ENCODE measurements at regions not wholly inside any gene's neighbourhood (a gene's known extent, or its start where the extent isn't known, plus 50 kb on each side); places are given as distances from the start of the nearest gene placed in this dataset.
"Not testable (repeated sequence)": the region's sequence is repeated elsewhere in the genome, so short reads cannot be mapped to it uniquely, and the experiment has no call there.

DNA sequence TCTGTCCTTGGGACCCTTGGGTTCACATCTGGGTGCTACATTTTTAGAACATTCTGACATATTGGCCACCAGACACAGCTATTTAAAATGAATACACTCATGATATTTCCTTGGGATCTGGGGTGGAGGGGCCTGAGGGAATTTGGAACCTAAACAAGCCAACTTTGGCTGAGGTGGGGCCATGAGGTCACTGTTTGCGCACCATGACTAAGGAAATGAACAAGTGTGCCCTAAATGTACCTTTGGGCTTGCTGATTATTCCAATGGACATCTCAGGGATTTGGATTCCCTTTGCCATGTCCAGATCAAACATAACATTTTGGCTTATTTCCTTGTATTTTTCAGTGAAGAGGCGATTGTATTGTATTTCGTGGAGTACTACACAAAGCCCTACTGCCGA lies 80.5 kb upstream of the SEC11C start:
- DNase-seq: no peak

DNA sequence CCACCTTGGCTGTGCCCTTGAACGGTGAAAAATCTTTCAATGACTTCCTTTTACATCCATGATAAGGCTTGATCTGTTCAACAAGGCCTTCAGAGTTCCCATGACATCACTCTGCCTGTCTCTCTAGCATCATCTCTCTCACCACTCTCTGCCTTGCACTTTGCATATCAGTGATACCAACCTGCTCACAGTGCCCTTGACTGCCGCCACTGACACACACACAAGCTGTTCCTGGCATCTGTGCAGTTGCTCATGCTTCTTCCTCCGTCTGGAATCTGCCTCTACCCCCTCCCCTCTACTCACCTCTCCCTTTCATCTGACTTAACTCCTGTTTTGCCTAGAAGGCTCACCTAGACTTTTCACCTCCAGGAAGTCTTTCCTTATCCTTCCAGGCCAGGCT lies 79.1 kb upstream of the SEC11C start:
- DNase-seq: no peak

DNA sequence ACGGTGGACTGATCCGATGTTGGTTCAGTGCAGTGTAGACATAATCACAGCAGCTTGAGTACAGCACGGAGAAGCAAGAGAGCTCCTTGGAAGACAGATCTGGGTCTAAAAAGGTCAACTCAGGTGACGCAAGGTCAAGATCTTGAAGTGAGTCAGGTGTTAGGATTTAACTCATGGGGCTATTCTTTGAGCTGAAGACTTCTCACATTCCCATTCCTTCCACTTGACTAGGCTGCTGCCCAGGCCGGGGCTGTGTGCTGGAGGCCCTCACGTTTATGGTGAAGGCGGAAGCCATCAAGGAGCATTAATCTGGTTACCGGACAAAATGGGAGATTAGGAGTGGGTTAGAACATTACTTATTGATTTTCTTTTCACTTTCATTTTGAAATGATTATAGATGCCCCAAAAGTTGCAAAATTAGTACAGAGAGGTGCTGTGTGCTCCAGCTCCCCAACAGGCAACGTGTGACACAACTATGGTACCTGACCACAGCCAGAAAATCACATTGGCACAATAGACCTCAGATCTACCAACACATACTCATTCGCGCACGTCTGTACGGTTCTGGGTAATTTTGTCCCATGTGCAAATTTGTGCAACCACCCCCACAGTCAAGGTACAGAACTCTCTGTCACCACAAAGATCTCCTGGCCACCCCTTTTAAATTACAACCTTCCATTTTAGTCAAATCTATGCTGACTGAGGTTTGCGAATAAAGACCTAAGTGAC lies 77.6 kb upstream of the SEC11C start:
- no peak for DNase-seq

DNA sequence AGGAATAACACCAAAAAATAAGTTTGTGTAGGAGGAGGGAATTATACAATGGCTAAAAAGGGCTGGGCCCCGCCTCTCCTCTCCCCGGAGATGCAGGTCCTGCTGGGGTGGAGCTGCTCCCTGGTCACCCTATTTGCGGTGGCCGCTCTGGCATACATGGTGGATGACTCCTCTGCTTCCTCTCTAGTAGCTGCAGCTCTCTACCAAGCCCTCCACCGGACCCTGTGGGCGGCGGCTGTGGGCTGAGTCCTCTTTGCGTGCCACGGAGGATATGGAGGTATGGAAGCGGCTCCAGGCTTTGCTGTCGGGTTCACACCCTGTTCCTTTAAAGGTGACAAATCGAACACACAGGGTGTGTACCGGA lies 77.1 kb upstream of the SEC11C start:
- DNase-seq: no peak

DNA sequence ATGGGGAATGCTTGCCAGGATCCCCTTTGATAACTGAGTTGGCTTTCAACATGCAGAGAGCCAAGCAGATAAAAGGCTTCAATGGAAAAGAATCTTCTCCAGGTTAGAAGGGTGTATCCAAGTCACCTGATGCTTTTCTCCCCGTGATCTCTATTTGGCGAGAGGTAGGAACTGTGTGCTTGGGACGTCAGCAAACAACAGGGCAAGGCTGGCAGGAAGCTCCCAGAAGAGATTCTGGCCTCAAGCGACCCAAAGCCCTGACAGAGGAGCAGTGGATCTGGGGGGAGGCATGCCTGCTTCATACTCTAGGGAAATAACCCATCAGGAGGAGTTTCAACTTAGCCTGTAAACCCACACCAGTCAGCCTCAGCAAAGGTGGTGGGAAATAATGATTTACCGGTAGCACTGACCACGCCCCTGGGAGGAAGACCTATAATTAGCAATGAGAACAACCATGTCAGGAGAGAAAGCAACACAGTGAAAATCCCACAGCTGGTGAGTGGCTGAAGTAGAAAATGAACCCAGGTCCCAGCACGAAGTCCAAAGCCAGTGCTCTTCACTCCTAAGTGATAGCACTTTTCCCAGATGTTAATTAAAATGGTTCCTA lies 76.3 kb upstream of the SEC11C start:
- DNase-seq: no peak

DNA sequence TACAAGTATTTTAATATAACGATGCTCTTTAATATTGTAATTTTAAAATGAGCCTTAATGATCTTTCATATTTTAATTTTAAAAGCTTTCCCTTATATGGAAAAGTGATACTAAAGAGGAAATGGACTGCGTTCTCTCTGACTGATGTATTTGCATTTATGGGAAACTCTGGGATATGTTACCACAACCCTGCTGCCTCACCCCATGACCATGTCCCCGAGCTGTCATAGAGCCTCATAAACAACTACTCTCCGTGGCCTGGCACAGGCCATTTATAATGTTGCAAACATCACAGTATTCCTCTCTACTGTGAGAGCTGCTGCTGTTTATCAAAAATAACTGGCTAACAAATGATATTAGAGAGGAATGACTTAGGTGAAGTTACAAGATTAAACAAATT lies 75.8 kb upstream of the SEC11C start:
- DNase-seq: no peak

DNA sequence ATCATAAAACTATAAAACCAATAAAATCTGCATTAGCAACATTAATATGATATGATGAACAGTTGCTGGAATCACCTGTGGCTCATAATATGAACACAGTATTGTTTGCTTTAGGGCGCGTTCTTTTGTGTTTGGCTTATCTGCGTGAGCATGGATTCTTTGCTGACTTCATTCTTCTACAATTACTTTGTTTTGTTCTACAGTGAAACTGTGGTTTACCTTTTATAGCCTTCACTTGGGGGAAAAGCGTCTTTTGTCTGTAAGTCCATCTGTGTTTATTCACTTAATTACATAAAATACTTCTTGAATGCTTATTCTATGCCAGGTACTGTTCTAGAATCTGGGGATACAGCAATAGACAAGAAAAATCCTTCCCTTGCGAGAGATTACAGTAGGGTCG lies 74.0 kb upstream of the SEC11C start:
- no peak for DNase-seq

DNA sequence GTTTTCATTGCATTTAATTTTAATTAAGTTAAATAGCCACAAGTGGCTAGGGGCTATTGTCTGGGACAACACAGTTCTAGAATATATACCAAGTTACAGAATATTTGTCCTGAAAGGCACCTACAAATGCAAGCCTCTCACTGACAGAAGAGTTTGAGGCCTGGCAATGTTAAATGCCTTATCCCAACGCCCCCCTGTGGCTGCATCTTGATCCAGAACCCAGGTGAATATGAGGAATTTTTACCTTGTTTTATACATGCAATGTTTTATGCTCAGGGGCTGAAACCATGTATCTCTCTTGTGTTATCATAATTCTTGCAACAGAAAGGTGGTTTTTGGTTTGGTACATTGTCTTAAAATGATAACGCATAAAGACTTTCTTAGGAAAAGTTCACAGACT lies 71.8 kb upstream of the SEC11C start:
- no peak for DNase-seq

DNA sequence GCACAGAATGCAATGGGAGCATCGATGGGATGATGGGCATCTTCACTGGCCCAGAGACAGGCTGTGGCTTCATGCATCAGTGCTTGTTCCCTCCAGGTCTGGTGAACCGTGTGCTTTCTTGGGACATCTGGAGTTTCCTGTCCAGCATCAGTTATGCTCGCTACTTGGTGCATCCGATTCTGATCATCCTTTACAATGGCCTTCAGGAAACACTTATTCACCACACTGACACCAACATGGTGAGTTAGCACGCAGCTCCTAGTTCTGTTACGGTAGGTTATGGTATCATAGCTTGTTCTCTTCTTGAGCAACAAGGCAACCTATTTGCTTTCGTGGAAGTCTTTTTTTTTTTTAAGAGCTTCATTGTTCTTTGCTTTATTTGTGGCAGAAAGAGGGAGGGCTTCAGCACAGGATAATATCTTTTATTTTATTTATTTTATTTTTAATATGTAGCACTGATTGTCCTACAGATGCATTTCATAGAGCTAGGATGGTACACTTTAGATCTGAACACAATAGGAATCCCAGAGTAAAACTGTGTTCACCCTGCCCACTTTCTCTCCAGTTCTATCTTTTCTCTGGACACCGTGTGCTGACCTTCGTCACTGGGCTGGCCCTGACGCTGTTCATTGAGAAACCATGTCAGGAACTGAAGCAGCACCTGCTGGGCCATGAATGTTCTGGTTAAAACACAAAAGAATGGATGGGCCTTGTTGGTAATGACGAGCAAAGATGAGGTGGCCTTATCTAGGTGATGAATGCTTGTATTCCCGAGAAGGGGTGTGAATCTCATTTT lies 71.2 kb upstream of the SEC11C start:
- DNase-seq: no peak

DNA sequence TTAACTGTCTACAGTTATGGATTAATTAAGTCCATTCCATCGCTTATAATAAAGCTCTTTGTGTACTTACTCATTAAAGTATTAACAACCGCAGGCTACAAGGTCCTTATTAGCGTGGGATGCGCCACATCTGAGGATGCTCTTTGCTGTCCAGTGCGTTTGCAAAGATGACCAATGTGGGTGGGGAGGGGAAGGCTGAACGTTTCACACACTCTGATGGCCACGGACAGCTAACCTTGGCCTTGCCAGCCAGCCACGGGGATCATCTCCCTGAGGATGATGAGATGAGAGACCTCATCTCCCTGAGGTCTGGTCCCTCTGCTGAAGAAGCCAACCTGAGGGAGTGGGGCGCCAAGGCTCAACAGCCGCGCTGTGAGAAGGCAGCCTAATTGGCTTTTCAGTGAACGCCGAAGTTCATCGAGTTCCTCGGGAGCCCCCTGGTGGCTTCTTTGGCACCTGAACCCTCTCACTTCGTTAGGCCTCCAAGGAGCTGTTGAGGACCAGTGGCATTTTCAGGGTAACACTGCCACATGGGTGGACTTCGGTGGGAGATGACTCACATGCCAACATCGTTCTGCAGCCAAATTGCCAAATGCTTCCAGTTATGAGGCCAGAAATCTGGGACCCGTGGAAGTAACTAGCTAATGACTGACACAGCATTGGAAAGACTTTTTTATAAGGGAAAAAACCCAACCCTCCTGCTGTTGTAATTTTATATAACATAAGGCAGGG lies 69.3 kb upstream of the SEC11C start:
- peak; percentile 66 for DNase-seq

DNA sequence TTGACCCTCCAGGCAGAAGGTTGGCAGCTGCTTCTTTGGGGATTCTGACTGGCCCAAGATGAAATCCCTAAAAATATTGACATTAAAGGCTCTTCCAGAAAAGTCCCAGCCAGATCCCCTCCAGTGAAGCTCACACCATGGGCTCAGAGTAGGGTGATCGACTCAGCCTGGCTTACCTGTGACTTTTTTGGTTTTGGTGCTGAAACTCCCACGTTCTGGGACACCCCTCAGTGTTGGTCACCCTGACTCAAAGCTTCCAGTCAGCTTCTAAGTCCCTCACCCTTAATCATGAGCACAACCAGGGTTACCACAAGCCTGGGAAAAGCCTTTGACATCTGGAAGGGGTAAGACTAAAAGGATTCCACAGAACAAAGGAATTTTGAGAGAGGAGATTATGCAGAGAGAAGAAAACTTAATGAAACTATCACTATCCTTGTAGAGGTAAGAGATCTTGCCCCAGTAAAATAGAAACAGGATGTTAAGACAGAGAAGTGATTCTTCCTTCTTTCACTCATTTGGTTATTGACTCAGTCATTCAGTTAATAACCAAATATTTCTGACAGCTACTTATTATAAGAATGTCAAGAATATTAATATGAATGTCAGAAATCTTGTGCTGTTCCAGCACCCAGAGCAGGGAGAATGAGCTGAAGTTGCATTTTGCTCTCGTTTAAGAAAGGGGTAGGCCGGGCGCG lies 66.8 kb upstream of the SEC11C start:
- no peak for DNase-seq

DNA sequence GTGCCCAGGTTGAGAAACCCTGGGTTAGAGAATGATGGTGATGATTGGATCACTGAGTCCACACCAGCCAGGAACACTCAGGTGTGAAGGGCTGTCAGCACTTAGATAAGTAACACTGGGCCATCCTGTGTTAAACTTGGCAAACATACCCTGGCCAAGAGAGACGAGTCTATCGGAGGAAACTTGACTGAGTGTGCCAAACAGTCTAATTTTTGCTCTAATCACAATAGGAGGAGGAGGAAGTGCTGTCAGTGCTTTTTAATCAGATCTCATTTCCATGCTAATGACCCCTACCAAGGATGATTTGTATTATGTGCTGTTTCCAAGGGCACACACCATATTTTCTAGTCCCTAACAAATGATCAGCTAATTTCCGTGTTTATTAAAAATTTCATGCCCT lies 63.8 kb upstream of the SEC11C start:
- DNase-seq: no peak

DNA sequence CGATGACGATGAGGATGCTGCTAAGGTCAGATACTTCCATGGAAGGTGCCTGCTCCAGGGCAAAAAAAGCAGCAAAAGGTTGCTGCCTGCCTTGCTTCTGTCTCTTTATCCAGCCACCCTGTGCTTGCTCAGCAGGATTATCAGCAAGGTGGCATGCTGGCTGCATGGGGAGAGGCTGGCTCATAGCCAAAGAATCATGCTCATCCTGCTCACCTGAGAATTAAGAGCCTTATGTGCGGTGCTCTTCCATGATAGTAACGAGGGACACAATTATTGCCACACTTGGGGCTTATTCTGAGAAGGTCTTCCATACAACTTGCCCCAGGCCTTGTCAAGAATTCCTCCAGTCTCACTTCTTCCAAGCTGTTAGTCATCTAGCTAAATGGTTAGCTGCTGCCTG lies 60.4 kb upstream of the SEC11C start:
- DNase-seq: no peak

DNA sequence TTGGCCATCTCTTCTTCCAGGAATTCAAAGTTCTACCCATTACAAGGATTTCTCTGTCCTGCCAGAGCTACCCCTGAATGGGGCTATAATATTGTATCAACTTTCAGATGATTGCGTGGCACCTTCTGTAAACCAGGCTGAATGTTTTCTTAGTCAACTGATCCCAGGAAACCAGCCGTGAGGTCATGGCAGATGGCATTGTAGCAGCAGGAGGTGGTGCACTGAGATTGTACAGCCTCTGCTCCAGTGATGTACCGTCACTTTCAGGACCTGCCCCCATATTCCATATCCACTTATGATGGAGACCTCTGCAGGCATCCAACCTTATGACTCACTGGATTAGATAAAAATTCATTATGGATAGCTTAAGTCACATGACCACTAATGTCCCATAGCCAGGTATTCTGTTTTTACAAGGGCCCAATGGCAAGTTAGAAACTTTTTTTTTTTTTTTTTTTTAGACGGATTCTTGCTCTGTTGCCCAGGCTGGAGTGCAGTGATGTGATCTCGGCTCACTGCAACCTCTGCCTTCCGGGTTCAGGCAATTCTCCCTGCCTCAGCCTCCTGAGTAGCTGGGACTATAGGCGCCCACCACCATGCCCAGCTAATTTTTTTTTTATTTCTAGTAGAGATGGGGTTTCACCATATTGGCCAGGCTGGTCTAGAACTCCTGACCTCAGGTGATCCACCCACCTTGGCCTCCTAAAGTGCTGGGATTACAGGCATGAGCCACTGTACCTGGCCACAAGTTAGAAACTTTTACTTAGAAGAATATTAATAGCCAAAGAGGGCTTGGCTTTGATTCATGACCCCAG lies 59.8 kb upstream of the SEC11C start:
- DNase-seq: not testable (repeated sequence)

DNA sequence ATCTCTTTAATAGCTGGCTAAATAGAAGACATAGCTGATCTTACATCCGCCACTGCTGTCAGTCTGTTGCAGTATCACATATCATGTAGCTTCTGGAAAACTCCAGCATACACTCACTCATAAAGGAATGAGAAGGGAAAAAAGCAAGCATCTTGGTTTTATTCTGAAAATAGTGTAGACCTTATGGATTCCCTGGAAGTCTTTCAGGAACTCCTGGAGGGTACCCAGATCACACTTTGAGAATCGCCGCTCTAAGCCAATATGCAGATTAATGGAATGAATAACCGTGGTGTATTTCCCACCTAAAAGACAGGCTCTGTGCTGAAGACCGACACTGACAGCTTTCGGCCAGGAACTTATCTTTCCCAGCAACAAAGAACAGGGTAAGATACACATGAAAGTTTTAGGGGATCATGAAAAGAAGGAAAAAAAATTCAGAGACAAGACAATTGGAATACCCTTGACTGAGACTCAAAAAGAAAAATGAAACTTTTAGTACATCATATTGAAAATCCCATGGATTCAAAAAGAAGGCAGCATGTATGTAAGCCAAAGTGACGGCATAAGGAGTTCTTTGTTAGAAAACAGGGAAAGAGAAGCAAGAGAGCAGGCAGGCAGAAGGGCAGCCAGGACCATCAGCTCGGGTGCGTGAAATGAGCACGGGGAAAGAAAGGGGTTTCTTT lies 56.4 kb upstream of the SEC11C start:
- no peak for DNase-seq

DNA sequence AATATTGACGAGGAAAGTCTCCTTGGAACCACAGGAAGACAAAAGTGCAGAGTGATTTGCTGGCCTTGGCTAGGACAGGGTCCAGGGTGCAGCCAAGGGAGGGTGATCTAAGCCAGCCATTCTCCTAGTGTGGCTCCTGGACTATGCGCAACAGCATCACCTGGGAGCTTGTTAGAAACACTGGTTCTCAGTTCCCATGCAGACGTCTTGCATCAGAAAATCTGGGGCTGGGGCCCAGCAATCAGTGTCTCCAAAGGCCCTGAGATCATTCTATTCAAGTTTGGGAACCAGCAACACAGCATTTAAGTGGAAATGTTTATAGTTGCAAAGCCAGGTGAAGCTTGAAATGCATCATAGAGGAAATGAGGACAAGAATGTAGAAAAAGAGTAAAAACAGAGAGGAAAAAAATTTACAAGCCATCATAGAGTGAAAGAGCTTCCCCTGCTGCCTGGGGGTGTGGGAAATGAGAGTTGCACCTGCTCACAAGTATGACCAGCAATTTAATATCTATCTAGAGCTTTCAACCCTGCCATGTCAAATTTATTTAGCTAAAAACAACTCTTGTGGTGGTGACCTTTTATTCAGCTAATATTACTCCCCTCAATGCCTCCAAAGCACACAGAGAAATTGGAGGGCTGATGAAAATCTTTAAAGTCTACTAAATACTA lies 54.4 kb upstream of the SEC11C start:
- DNase-seq: no peak

DNA sequence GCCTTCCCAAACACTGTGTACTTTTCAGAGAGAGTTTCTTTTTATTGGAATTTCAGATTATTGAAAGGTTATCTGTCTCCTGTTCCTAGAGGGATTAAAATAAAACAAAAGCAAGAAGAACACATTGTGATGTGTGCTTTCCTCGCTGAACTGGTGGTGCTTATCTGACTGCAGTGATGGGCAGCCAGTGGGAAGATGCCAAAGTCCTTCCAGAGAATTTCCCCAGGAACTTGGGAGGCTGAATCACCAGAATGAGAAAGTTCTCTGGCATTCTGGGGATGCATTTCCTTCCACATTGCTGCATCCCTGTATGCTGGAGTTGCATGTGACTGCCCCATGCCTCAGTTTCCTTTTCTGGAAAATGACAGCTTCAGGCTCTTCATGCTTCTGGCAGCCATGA lies 53.9 kb upstream of the SEC11C start:
- no peak for DNase-seq

DNA sequence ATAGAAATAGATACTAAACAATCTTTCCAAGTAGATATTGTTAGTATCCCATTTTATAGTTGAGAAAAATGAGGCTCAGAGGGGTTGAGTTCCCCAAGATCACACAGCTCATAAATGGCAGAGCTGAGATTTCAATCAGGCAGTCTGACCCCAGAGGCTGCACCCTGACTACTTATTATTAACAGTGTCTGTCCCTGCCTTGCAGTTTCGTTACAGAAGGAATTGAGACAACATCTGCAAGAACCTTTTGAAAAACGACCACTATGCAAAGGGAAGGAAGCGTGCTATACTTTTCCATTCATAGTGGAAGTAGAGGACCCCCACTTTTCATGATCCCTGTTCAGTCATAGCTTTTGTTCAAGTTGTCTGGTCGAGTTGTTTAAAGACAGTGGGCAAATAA lies 53.2 kb upstream of the SEC11C start:
- no peak for DNase-seq

DNA sequence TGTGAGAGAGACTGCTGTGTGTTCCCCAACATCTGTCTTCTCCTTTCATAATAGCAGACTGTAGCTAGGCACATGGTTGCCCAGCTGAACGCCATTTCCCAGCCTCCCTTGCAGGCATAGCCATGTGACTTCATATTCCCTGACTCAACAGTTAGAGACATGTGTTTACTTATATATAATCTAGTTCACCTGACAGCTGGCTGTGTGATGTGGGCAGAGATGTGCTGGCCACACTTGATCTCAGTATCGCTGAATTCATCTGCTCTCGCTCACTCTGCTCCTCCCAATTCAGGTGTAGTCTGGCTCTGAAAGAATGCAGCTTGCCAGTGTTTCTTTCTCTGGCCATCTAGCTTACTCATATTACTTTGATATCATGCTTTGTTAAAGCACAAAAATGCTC lies 52.3 kb upstream of the SEC11C start:
- no peak for DNase-seq

Data from effector CD4-positive, alpha-beta T cell (primary cell).